Liver (tissue), 3 donors: ENCODE measurements at regions not wholly inside any gene's neighbourhood (a gene's known extent, or its start where the extent isn't known, plus 50 kb on each side); places are given as distances from the start of the nearest gene placed in this dataset.

ENCODE experiments used
- RAD21 ChIP-seq, 2 donors: IDR thresholded peaks; 2 replicates each; pipeline ENCODE4 v1.6.1; 2016; ENCODE audit warnings: antibody characterized with exemption in 2 of 2, mild to moderate bottlenecking in 2 of 2
- TAF1 ChIP-seq: conservative IDR thresholded peaks from 2 replicates; pipeline ENCODE4 v1.6.1; 2016; ENCODE audit warnings: antibody characterized with exemption, mild to moderate bottlenecking
- TF ChIP-seq, protein P1 (sequence below): IDR thresholded peaks from 2 replicates; pipeline ENCODE4 v1.6.1; 2016; ENCODE audit warnings: antibody characterized with exemption, mild to moderate bottlenecking
- TF ChIP-seq, protein P2 (sequence below): fragments of 150-350 bp; IDR thresholded peaks from 2 replicates; pipeline ENCODE4 v1.5.1; 2017; ENCODE audit warnings: improper control_type of control experiment, low read depth, low read length; ENCODE audit not compliant: missing input control
- donor health status: healthy.
- donor health status: healthy.

DNA sequence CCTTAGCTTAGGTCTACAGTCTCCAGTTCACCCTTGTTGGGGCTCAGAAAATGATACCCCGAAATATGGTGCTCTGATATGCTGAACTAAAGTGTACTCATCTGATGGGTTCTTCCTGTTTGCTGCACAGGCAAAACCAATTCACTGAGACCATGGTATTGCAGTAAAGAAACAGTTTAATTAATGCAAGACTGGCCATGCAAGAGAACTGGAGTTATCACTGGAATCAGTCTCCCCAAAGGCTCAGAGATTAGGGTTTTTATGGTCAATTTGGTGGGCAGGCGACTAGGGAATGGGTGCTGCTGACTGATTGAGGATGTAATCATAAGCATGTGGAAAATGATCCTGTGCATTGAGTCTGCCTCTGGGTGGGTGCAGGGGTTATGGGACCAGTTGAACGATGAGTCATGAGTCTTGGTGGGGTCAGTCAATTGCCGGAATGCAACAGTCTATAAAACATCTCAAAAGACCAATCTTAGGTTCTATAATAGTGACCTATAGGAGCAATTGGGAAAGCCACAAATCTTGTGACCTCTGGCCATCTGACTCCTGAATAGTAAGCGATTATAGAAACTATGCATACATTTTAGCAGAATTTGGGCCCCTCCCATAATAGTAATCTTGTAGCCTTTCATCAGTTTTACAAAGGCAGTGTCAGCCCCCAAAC, 113.0 kb upstream of the ANKRD55 start:
- TF ChIP-seq, protein P1, sequence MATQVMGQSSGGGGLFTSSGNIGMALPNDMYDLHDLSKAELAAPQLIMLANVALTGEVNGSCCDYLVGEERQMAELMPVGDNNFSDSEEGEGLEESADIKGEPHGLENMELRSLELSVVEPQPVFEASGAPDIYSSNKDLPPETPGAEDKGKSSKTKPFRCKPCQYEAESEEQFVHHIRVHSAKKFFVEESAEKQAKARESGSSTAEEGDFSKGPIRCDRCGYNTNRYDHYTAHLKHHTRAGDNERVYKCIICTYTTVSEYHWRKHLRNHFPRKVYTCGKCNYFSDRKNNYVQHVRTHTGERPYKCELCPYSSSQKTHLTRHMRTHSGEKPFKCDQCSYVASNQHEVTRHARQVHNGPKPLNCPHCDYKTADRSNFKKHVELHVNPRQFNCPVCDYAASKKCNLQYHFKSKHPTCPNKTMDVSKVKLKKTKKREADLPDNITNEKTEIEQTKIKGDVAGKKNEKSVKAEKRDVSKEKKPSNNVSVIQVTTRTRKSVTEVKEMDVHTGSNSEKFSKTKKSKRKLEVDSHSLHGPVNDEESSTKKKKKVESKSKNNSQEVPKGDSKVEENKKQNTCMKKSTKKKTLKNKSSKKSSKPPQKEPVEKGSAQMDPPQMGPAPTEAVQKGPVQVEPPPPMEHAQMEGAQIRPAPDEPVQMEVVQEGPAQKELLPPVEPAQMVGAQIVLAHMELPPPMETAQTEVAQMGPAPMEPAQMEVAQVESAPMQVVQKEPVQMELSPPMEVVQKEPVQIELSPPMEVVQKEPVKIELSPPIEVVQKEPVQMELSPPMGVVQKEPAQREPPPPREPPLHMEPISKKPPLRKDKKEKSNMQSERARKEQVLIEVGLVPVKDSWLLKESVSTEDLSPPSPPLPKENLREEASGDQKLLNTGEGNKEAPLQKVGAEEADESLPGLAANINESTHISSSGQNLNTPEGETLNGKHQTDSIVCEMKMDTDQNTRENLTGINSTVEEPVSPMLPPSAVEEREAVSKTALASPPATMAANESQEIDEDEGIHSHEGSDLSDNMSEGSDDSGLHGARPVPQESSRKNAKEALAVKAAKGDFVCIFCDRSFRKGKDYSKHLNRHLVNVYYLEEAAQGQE = no peak
- TF ChIP-seq TAF1 (no peak), RAD21 (IDR thresholded peaks at IDR 0.05) (no peak)
- TF ChIP-seq, protein P2, sequence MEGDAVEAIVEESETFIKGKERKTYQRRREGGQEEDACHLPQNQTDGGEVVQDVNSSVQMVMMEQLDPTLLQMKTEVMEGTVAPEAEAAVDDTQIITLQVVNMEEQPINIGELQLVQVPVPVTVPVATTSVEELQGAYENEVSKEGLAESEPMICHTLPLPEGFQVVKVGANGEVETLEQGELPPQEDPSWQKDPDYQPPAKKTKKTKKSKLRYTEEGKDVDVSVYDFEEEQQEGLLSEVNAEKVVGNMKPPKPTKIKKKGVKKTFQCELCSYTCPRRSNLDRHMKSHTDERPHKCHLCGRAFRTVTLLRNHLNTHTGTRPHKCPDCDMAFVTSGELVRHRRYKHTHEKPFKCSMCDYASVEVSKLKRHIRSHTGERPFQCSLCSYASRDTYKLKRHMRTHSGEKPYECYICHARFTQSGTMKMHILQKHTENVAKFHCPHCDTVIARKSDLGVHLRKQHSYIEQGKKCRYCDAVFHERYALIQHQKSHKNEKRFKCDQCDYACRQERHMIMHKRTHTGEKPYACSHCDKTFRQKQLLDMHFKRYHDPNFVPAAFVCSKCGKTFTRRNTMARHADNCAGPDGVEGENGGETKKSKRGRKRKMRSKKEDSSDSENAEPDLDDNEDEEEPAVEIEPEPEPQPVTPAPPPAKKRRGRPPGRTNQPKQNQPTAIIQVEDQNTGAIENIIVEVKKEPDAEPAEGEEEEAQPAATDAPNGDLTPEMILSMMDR = no peak
